Nephron progenitor cell (in vitro differentiated cells): ENCODE measurements at regions not wholly inside any gene's neighbourhood (a gene's known extent, or its start where the extent isn't known, plus 50 kb on each side); places are given as distances from the start of the nearest gene placed in this dataset.

ENCODE experiments used
- DNase-seq: peaks from one replicate; pipeline ENCODE4 v3.0.0; 2021
- H3K27ac Mint-ChIP-seq: 2 replicates; pipeline ENCODE4 v1.8.0; 2021; ENCODE audit warnings: mild to moderate bottlenecking, moderate library complexity, mixed read lengths
- H3K27me3 Mint-ChIP-seq: 2 replicates; pipeline ENCODE4 v1.8.0; 2021; ENCODE audit warnings: mild to moderate bottlenecking, low read depth, mixed read lengths; ENCODE audit not compliant: poor library complexity
- H3K36me3 Mint-ChIP-seq: 2 replicates; pipeline ENCODE4 v1.8.0; 2021; ENCODE audit warnings: low read depth, mixed read lengths
- H3K4me1 Mint-ChIP-seq: 2 replicates; pipeline ENCODE4 v1.8.0; 2021; ENCODE audit warnings: mixed read lengths
- H3K4me3 Mint-ChIP-seq: 2 replicates; pipeline ENCODE4 v1.8.0; 2021; ENCODE audit warnings: mild to moderate bottlenecking, moderate library complexity, mixed read lengths
- H3K9me3 Mint-ChIP-seq: 2 replicates; pipeline ENCODE4 v1.8.0; 2021; ENCODE audit warnings: mild to moderate bottlenecking, moderate library complexity, mixed read lengths
- TF ChIP-seq, protein P1 (sequence below): fragments of 200-600 bp; sonication (generic); IDR thresholded peaks from 2 replicates; pipeline ENCODE4 v1.5.0; 2021; ENCODE audit warnings: antibody characterized with exemption

DNA sequence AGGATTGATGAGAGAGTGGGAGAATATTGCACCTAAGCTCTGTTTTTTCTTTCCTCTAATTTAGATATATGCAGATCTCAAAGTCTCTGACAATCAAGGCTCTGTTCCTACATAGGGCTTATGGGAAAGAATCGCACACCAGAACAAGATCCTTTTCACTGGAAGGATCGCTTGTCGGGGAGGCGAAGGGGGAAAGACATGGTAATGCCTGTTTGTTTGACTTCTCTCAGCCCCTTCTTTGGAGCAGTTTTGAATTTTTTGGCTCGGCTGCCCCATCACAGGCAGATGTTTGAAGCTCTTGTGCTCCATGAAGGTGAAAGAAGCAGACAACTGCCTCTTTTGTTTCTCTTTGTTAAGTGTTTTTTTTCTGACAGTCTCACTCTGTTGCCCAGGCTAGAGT, 599.9 kb upstream of the ZNF608 start:
- no peak overlapping the region for H3K4me3 Mint-ChIP-seq
- TF ChIP-seq, protein P1, sequence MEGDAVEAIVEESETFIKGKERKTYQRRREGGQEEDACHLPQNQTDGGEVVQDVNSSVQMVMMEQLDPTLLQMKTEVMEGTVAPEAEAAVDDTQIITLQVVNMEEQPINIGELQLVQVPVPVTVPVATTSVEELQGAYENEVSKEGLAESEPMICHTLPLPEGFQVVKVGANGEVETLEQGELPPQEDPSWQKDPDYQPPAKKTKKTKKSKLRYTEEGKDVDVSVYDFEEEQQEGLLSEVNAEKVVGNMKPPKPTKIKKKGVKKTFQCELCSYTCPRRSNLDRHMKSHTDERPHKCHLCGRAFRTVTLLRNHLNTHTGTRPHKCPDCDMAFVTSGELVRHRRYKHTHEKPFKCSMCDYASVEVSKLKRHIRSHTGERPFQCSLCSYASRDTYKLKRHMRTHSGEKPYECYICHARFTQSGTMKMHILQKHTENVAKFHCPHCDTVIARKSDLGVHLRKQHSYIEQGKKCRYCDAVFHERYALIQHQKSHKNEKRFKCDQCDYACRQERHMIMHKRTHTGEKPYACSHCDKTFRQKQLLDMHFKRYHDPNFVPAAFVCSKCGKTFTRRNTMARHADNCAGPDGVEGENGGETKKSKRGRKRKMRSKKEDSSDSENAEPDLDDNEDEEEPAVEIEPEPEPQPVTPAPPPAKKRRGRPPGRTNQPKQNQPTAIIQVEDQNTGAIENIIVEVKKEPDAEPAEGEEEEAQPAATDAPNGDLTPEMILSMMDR: no peak
- H3K4me1 Mint-ChIP-seq: peaks cover 73% of the 10 kb centered on the region
- peaks cover 6% of the 10 kb centered on the region for H3K27me3 Mint-ChIP-seq
- peaks cover 13% of the 10 kb centered on the region for H3K9me3 Mint-ChIP-seq
- H3K27ac Mint-ChIP-seq: peak overlapping the region; percentile 31
- no peaks in the 10 kb centered on the region for H3K36me3 Mint-ChIP-seq
- DNase-seq: no peak

DNA sequence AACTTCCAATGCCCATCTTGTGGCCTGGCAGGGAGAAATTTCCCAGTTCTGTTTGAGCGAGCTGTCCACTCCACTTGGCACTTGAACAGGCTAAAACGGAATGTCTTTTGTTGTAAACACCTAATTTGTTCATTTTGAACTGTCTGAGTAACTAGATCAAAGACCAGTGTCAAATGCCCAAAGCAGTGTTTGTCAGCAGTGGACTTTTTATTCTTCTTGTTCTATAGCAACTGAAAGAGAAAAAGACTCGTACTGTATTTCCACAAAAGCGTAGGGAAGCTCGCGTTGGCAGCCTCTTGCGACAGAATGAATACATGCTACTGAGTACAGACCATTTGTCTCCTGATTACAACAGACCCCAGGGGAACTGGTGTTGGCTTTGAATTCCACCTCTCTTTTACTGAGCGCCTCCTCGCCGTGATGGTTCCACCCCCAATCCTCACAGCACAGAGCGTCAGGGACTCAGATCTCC, 601.8 kb upstream of the ZNF608 start:
- H3K9me3 Mint-ChIP-seq: peaks cover 22% of the 10 kb centered on the region
- H3K4me1 Mint-ChIP-seq: peaks cover 62% of the 10 kb centered on the region
- H3K27me3 Mint-ChIP-seq: peaks cover 3% of the 10 kb centered on the region
- TF ChIP-seq, protein P1: no peak
- DNase-seq: peak; percentile 41
- peak overlapping the region; percentile 75 for H3K4me3 Mint-ChIP-seq
- H3K36me3 Mint-ChIP-seq: peaks cover 8% of the 10 kb centered on the region
- peak overlapping the region; percentile 88 for H3K27ac Mint-ChIP-seq

DNA sequence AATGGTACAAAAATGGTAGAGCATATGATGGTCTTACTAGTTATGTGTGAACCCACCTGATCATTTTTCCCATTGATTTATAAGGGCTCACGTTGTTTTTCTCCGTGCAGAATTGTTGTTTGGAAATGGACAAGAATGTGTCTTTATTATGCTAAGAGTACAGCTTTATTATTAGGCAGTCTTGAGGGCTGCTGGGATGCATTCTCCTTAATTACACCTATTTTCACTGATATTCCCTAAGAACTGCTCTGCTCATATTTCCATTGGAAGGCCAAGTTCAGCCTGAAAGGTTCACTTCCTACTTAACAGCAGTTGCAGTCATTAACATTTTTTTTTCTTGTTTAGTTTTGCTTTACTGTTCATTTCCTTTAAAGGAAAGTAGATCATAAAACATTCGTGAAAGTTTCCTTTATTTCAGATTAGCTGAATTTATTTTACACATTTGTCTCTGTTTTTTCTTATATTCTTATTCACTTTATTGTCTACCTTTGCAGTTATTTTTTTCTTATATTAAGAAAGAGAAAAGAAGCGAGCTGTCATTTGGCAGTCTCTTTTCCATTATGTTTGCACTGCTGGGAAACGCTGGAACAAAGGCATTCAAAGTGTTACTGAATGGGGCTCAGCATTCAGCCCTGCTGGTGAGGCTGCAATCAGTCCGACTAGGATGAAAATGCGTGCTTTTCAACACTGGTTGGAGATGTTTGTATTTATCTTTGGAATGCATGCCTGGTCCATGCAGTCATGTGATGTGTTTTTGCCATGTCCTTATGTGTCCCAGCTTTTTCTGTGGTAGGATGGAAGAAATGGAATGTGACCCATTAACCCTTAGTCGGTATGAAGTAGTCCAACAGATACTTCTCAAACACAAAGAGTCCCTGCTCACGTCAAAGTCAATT, 602.7 kb upstream of the ZNF608 start:
- Mint-ChIP-seq H3K4me3 (peak overlapping the region; percentile 75), H3K9me3 (peaks cover 26% of the 10 kb centered on the region), H3K27ac (peak overlapping the region; percentile 88), H3K27me3 (no peaks in the 10 kb centered on the region), H3K4me1 (peaks cover 62% of the 10 kb centered on the region), H3K36me3 (peaks cover 17% of the 10 kb centered on the region)
- no peak for DNase-seq
- TF ChIP-seq, protein P1: no peak

DNA sequence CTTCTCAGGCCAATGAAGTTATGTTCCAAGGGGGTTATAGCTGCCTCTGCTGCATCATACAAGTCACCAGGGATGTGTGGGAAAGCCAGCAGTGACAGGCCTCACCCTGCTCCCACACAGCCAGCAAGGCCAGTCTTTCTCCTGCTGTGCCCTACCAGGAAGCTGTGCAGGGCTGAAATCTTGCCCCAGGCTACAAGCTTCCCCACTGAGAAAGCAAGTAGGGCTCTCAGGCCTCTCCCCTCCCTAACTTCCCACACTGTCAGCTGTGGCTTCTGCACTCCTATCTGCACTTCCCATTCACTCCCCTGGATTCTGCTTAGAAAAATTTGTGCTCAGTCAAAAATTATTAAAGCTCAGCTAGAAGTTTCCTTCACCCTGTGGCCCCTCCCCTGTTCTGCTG, 611.2 kb upstream of the ZNF608 start:
- Mint-ChIP-seq H3K27me3 (no peaks in the 10 kb centered on the region), H3K36me3 (peaks cover 56% of the 10 kb centered on the region), H3K27ac (no peak overlapping the region), H3K9me3 (peaks cover 61% of the 10 kb centered on the region), H3K4me1 (peaks cover 7% of the 10 kb centered on the region), H3K4me3 (no peak overlapping the region)
- no peak for DNase-seq
- TF ChIP-seq, protein P1: no peak

DNA sequence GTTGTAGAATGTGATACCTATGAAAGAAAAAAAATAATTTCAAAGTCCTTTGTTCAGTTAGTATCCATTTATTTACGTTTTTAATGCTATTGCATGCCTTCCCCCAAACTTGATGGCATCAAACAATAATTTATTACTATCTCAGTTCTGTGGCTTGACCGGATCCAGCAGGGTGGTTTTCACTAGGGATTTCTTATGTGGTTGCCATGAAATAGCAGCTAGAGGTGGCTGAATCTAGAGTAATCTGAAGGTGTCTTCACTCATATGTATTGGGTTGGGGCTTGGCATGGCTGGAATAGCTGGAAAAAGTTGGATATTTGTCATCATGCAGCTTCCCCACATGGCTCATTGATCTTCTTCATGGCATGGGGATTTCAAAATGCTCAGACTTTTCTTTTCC, 619.3 kb upstream of the ZNF608 start:
- H3K36me3 Mint-ChIP-seq: peaks cover 12% of the 10 kb centered on the region
- peaks cover 12% of the 10 kb centered on the region for H3K4me1 Mint-ChIP-seq
- no peaks in the 10 kb centered on the region for H3K27me3 Mint-ChIP-seq

More for the DNA sequence above, 619.3 kb upstream of the ZNF608 start:
- no peak overlapping the region for H3K4me3 Mint-ChIP-seq
- H3K9me3 Mint-ChIP-seq: peaks cover 34% of the 10 kb centered on the region
- H3K27ac Mint-ChIP-seq: no peak overlapping the region
- DNase-seq: no peak
- TF ChIP-seq, protein P1: no peak
